ENCODE measurements at regions not wholly inside any gene's neighbourhood (a gene's known extent, or its start where the extent isn't known, plus 50 kb on each side); places are given as distances from the start of the nearest gene placed in this dataset.

- no peak for DNase-seq (ENCODE audit: extremely low spot score)
- CTCF ChIA-PET: no interaction called here
- TF ChIP-seq PKNOX1 (IDR thresholded peaks at IDR 0.05): no peak
- TF ChIP-seq CTBP1 (IDR thresholded peaks at IDR 0.05; ENCODE audit: borderline replicate concordance): no peak
- TF ChIP-seq NFRKB (IDR thresholded peaks at IDR 0.05): no peak
- no peak for TF ChIP-seq ELF4 (IDR thresholded peaks at IDR 0.05)
- TF ChIP-seq BHLHE40 (IDR thresholded peaks at IDR 0.05; ENCODE audit: borderline replicate concordance): no peak
- TF ChIP-seq FOXA1 (IDR thresholded peaks at IDR 0.05): no peak
- no peak for TF ChIP-seq HDGF (IDR thresholded peaks at IDR 0.05; ENCODE audit: borderline replicate concordance)
- TF ChIP-seq FOXK2 (IDR thresholded peaks at IDR 0.05): no peak
- TF ChIP-seq ZNF384 (IDR thresholded peaks at IDR 0.05): no peak
- TF ChIP-seq LEF1 (IDR thresholded peaks at IDR 0.05; ENCODE audit: borderline replicate concordance): no peak
- no peak for TF ChIP-seq SP1 (IDR thresholded peaks at IDR 0.05)
- no peak for TF ChIP-seq TARDBP (IDR thresholded peaks at IDR 0.05)
- TF ChIP-seq L3MBTL2 (conservative IDR thresholded peaks at IDR 0.05): no peak
- TF ChIP-seq FOXM1 (IDR thresholded peaks at IDR 0.05; ENCODE audit: borderline replicate concordance): no peak
- TF ChIP-seq ARNT (IDR thresholded peaks at IDR 0.05): no peak
- no peak for TF ChIP-seq SUZ12 (IDR thresholded peaks at IDR 0.05)
- POLR2A ChIA-PET: no interaction called here
Measured at GRCh38 chr2:11048335-11049008, 106.8 kb upstream of the SLC66A3 start.

GRCh38 chr2:11050565-11050964, 104.7 kb upstream of the SLC66A3 start:
- CTCF ChIA-PET: interaction anchor here (0.8 kb wide), 1 partner anchor 139 kb away, joined by 3 read pairs; the partner anchor contains the start of gene KCNF1
- POLR2A ChIA-PET: no interaction called here
- DNase-seq (ENCODE audit: extremely low spot score): no peak
- no peak for TF ChIP-seq L3MBTL2 (conservative IDR thresholded peaks at IDR 0.05)
- no peak for TF ChIP-seq FOXA1 (IDR thresholded peaks at IDR 0.05)
- no peak for TF ChIP-seq SP1 (IDR thresholded peaks at IDR 0.05)
- no peak for TF ChIP-seq FOXK2 (IDR thresholded peaks at IDR 0.05)
- no peak for TF ChIP-seq BHLHE40 (IDR thresholded peaks at IDR 0.05; ENCODE audit: borderline replicate concordance)
- TF ChIP-seq HDGF (IDR thresholded peaks at IDR 0.05; ENCODE audit: borderline replicate concordance): no peak
- no peak for TF ChIP-seq CTBP1 (IDR thresholded peaks at IDR 0.05; ENCODE audit: borderline replicate concordance)
- TF ChIP-seq SUZ12 (IDR thresholded peaks at IDR 0.05): no peak
- TF ChIP-seq TARDBP (IDR thresholded peaks at IDR 0.05): no peak
- no peak for TF ChIP-seq FOXM1 (IDR thresholded peaks at IDR 0.05; ENCODE audit: borderline replicate concordance)
- TF ChIP-seq ARNT (IDR thresholded peaks at IDR 0.05): no peak
- TF ChIP-seq PKNOX1 (IDR thresholded peaks at IDR 0.05): no peak
- no peak for TF ChIP-seq ELF4 (IDR thresholded peaks at IDR 0.05)
- no peak for TF ChIP-seq ZNF384 (IDR thresholded peaks at IDR 0.05)

DNA sequence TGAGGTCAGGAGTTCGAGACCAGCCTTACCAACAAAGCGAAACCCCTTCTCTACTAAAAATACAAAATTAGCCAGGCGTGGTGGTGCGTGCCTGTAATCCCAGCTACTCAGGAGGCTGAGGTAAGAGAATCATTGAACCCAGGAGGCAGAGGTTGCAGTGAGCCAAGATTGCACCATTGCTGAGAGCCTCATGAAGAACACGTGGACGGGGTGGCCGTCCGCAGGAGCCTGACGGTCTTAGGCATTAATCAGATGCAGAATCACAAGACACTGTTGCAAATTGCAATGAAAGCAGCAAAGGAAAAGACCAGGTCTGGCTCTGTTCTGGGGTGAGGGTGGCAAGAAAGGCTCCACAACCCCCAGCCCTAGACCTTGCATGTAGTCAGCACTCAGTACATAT, 104.0 kb upstream of the SLC66A3 start:
- POLR2A ChIA-PET: no interaction called here
- CTCF ChIA-PET: no interaction called here
- no peak for DNase-seq (ENCODE audit: extremely low spot score)
- TF ChIP-seq NFRKB (IDR thresholded peaks at IDR 0.05): no peak
- no peak for TF ChIP-seq ARNT (IDR thresholded peaks at IDR 0.05)
- no peak for TF ChIP-seq CTBP1 (IDR thresholded peaks at IDR 0.05; ENCODE audit: borderline replicate concordance)
- TF ChIP-seq PKNOX1 (IDR thresholded peaks at IDR 0.05): no peak
- no peak for TF ChIP-seq L3MBTL2 (conservative IDR thresholded peaks at IDR 0.05)
- TF ChIP-seq HDGF (IDR thresholded peaks at IDR 0.05; ENCODE audit: borderline replicate concordance): no peak
- TF ChIP-seq SUZ12 (IDR thresholded peaks at IDR 0.05): no peak
- TF ChIP-seq FOXK2 (IDR thresholded peaks at IDR 0.05): no peak
- no peak for TF ChIP-seq FOXA1 (IDR thresholded peaks at IDR 0.05)
- TF ChIP-seq BHLHE40 (IDR thresholded peaks at IDR 0.05; ENCODE audit: borderline replicate concordance): no peak
- TF ChIP-seq FOXM1 (IDR thresholded peaks at IDR 0.05; ENCODE audit: borderline replicate concordance): no peak
- TF ChIP-seq ELF4 (IDR thresholded peaks at IDR 0.05): no peak
- no peak for TF ChIP-seq LEF1 (IDR thresholded peaks at IDR 0.05; ENCODE audit: borderline replicate concordance)
- no peak for TF ChIP-seq ZNF384 (IDR thresholded peaks at IDR 0.05)
- no peak for TF ChIP-seq SP1 (IDR thresholded peaks at IDR 0.05)
- no peak for TF ChIP-seq TARDBP (IDR thresholded peaks at IDR 0.05)

- no peak for DNase-seq (ENCODE audit: extremely low spot score)
- ChIA-PET CTCF (no interaction called here), POLR2A (no interaction called here)
- TF ChIP-seq L3MBTL2 (conservative IDR thresholded peaks at IDR 0.05) (no peak), LEF1 (IDR thresholded peaks at IDR 0.05; ENCODE audit: borderline replicate concordance) (no peak), FOXA1 (IDR thresholded peaks at IDR 0.05) (no peak), ELF4 (IDR thresholded peaks at IDR 0.05) (no peak), TARDBP (IDR thresholded peaks at IDR 0.05) (no peak), FOXK2 (IDR thresholded peaks at IDR 0.05) (no peak), BHLHE40 (IDR thresholded peaks at IDR 0.05; ENCODE audit: borderline replicate concordance) (no peak), PKNOX1 (IDR thresholded peaks at IDR 0.05) (no peak), SP1 (IDR thresholded peaks at IDR 0.05) (no peak), HDGF (IDR thresholded peaks at IDR 0.05; ENCODE audit: borderline replicate concordance) (no peak), ZNF384 (IDR thresholded peaks at IDR 0.05) (no peak), FOXM1 (IDR thresholded peaks at IDR 0.05; ENCODE audit: borderline replicate concordance) (no peak), SUZ12 (IDR thresholded peaks at IDR 0.05) (no peak), CTBP1 (IDR thresholded peaks at IDR 0.05; ENCODE audit: borderline replicate concordance) (no peak), ARNT (IDR thresholded peaks at IDR 0.05) (no peak), NFRKB (IDR thresholded peaks at IDR 0.05) (no peak)
Measured at GRCh38 chr2:11053546-11053945, 101.7 kb upstream of the SLC66A3 start.

All from HEK293T (cell line).